Retinal pigment epithelial cell (primary cell): ENCODE measurements at regions not wholly inside any gene's neighbourhood (a gene's known extent, or its start where the extent isn't known, plus 50 kb on each side); places are given as distances from the start of the nearest gene placed in this dataset.

Experiments
- DNase-seq: peaks from one replicate; pipeline ENCODE4 v3.0.0-alpha.2; 2010; ENCODE audit warnings: low read depth
- H3K4me3 ChIP-seq: 2 replicates; pipeline ENCODE4 v1.5.1; 2011; ENCODE audit warnings: mild to moderate bottlenecking, low read length, control low read depth, moderate library complexity
- TF ChIP-seq, protein P1 (sequence below): conservative IDR thresholded peaks from 2 replicates; pipeline ENCODE4 v1.5.1; 2011; ENCODE audit warnings: low read depth, low read length, control low read depth, inconsistent platforms

DNA sequence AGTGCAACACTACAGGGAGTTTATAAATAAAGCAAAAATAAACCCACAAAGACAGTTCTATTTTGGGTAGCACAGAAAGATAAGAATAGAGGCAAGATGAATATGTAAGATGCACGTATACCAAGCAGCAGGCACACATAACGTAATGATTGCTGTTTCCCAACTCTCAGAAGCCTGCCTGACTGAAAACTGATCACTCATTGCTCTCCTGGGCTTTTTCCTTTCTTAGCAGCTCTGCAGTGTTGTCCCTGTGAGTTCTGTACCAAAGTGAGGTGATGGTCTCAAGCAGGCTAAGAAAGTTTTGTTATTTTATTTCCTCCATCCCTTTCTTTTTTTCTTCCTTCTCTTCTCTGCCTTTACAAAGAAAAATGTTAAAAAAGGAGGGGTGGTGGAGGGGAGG, 522.0 kb upstream of the MAN1A1 start:
- H3K4me3 ChIP-seq, result no peak overlapping the region
- DNase-seq, result no peak
- TF ChIP-seq, protein P1, sequence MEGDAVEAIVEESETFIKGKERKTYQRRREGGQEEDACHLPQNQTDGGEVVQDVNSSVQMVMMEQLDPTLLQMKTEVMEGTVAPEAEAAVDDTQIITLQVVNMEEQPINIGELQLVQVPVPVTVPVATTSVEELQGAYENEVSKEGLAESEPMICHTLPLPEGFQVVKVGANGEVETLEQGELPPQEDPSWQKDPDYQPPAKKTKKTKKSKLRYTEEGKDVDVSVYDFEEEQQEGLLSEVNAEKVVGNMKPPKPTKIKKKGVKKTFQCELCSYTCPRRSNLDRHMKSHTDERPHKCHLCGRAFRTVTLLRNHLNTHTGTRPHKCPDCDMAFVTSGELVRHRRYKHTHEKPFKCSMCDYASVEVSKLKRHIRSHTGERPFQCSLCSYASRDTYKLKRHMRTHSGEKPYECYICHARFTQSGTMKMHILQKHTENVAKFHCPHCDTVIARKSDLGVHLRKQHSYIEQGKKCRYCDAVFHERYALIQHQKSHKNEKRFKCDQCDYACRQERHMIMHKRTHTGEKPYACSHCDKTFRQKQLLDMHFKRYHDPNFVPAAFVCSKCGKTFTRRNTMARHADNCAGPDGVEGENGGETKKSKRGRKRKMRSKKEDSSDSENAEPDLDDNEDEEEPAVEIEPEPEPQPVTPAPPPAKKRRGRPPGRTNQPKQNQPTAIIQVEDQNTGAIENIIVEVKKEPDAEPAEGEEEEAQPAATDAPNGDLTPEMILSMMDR, result no peak

DNA sequence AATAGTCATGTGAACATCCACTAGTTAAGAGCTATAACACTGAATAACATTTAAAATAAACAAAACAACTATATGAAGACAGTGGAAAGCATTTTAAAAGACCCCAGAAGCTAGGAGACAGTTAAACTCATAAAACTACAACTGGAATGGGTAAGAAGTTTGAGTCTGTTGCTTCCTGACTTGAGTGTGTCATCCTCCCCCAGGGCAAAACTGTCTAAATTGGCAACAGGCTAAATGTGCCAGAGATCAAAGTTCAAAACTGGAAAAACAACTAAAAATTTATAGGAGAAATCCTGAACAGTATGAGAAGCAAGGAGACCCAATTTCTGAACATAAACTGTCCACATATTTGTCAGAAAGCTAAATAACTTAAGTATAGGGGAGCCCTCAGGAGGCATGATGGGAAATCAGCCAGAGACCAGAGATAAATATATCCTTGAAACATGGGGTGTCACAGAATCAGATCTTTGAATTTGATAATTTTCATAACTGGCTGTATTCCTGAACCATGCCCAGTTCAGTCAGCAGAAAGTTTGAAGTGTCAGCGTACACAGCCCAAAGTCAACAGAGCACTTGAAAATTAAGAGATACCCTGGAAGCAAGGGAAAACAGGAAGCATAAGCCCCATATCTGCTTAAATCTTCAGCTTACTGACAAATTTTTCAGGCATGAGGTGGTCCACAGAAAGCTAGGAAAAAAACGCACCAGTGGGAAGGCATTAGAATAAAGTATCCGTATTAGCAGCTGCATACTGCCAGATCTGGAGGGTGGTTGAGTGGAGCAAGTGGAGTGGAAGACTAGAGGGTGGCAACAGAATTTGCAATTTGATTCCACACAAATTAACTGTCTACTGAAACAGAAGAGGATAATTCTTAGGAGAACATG, 516.1 kb upstream of the MAN1A1 start:
- no peak overlapping the region for H3K4me3 ChIP-seq
- DNase-seq, result no peak

DNA sequence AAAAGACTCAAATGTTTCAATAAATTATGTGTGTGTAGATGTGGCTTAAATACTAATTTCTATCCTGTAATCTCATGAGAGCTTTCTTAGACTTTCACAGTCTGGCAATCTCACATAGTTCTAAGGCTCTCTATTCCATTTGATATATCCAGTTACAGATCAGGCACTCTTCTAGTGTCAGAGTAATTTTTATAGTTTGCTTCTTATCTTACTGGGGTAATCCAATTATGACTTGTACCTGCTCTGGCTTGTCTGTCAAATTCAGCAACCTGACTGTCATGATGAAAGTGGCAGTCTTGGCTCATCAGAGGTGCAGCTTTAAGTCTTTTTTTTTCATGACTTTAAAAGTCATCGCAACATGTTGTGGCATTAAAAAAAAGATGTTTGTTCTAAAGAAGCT, 513.2 kb upstream of the MAN1A1 start:
- TF ChIP-seq, protein P1, result no peak
- no peak overlapping the region for H3K4me3 ChIP-seq
- no peak for DNase-seq

More for the DNA sequence above, 516.1 kb upstream of the MAN1A1 start:
- TF ChIP-seq, protein P1, result no peak

DNA sequence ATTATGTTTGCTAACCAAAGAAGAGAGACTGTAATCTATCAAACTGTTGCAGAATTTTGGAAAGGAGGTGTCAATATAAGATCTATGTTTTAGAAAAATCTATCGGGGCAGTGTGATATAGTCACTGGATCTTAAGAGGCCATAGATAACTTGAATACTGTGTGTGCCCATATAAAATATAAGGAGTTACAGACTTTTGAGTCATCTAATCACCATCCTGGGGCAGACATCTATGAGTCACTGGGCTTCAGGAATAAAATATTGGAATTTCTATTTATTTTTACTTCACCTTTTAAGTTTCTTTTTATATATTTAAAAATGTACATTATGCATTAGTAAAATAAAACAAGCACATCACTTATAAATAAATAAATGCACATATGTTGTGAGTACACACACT, 509.3 kb upstream of the MAN1A1 start:
- TF ChIP-seq, protein P1, result no peak
- no peak overlapping the region for H3K4me3 ChIP-seq
- no peak for DNase-seq

DNA sequence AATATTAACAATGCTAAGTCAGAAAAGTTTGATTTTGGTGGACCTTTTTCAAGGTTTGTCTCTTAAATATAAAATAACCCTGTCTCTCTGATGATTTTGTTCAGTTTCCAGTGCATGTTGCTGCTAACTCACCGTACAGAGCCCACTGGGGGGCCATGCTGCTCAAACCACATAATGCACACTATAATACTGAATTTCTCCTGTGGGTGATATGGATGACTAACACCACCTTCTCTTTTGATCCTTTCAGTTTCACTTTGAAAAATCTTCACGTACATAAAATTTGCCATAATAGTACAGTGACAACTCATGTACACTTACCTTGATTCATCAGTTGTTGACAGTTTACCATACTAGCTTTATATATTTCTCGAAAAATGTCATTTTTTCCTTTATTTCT, 506.6 kb upstream of the MAN1A1 start:
- no peak overlapping the region for H3K4me3 ChIP-seq
- TF ChIP-seq, protein P1, result no peak
- DNase-seq, result no peak

DNA sequence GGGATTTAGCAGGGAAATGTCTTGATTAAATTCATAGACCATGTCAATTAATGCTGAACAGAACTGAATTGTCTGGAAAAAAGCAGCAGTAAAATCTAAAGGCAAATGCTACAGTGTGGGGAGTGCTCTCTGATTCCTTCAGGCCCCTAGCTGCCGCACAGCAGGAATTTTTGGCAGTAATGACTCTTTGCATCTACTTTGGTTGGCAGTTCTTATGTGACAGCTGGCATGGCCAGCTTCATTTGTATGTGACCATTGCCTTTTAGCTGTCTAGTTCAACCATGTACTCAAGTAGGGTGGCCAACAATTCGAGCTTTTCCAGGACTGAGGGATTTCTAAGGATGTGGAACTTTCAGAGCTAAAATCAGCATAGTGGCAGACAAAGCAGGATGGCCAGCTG, 499.1 kb upstream of the MAN1A1 start:
- TF ChIP-seq, protein P1, result no peak
- DNase-seq, result no peak
- no peak overlapping the region for H3K4me3 ChIP-seq

DNA sequence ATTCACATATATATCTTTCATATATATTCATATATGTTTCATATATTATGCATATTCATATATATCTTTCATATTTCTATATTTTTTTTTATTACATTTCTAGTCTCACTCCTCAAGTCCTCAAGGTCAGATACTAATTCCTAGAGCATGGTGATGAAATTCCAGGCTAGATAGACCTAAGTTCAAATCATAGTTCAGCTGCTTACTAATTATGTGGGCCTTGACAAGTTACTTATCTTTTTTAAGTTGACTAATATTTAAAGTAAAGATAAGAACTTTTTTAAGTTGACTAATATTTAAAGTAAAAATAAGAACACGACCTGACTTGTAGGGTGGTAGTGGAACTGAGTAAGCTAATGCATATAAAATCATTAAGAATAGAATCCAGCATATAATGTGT, 495.6 kb upstream of the MAN1A1 start:
- TF ChIP-seq, protein P1, result no peak
- H3K4me3 ChIP-seq, result no peak overlapping the region
- DNase-seq, result no peak
